GM19043 (cell line): ENCODE measurements at regions not wholly inside any gene's neighbourhood (a gene's known extent, or its start where the extent isn't known, plus 50 kb on each side); places are given as distances from the start of the nearest gene placed in this dataset.

ENCODE experiments used
- ATAC-seq: cut with Tn5 transposase; IDR thresholded peaks from one replicate; pipeline ENCODE4 v1.9.1; 2021; ENCODE audit warnings: low read depth; ENCODE audit not compliant: unreplicated experiment

GRCh38 chr15:92224843-92225242, 168.8 kb upstream of the ST8SIA2 start:
- no peak for ATAC-seq

DNA sequence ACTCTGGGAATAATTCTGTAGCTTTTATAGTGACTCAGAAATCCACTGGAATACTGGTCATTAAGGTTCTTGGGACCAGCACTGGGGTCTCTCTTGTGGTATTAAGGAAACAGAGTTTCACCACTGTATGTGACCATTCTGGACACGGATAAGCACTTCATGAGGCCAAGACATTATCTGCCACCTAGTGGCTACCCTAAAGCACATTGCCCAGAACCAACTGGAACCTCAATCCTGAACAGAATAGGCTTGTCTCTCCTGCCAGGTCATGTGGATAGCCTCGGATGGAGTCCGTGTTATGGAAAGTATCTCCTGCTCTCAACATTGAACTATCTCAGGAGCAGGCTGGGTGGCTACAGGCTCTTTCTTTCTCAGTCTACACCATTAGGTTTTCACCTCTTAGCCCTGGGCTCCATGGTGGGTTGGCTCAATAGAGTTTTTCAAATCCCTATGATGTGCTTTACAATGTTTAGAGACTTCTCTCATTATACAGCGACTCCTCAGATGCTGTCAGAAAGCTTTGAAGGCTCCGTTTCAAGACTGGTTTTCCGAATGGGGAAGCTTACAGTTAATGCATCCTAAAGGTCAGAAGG, 167.6 kb upstream of the ST8SIA2 start:
- peak; percentile 55 for ATAC-seq

DNA sequence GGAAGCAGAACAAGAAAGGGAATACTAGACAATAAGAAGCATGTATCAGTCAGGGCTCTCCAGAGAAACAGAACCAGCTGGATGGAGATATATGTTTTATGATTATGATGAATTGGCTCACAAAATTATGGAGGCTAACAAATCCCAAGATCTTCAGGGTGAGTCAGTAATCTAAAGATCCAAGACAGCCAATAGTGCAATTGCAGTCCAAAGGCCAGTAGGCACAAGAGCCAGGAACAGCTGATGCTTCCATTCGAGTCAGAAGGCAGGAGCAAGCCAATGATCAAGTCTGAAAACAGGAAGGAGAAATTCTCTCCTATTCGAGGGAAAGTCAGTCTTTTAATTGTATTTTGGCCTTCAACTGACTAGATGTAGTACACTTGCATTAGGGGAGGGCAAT, 164.9 kb upstream of the ST8SIA2 start:
- no peak for ATAC-seq

GRCh38 chr15:92231461-92231860, 162.2 kb upstream of the ST8SIA2 start:
- ATAC-seq, result no peak

DNA sequence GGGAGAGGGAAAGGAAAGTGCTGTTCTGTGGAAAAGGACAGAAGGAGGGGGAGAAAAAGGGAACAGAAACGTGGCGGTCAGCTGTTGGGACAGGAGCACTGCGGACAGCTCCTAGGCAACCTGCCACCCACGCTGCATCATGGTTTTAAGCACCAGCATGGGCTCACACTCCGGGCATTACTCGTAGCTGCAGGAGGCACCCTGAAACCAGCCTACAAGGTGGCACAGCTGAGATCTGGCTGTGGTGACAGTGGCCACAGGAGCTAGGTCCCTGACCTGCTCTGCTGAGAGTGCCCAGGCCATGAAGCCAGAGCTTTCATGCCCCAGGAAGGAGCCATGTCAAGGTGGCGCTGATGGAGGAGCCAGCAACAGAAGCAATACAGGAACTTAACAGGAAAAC, 161.4 kb upstream of the ST8SIA2 start:
- no peak for ATAC-seq

GRCh38 chr15:92232876-92233275, 160.8 kb upstream of the ST8SIA2 start:
- ATAC-seq, result no peak

GRCh38 chr15:92243227-92243626, 150.5 kb upstream of the ST8SIA2 start:
- ATAC-seq, result no peak

DNA sequence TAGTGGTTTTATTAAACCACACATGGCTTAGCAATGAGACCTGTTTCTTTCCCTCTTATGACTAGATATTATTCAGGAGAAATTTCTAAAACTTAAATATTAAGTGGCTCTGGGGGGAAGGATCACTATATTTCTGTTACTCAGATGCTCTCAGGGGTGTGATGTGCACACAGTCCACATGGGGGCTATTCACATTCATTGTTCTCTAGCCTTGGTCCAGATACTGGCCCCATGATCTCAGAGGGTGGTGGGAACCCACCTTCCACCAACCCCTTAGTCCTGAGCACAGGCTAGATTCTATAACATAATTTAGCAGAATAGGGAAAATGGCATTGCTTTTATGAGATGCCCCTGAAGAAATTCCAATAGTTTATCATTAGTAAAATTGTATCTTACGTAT, 149.0 kb upstream of the ST8SIA2 start:
- no peak for ATAC-seq

- ATAC-seq, result no peak
Measured at GRCh38 chr15:92247649-92248242, 145.9 kb upstream of the ST8SIA2 start.

DNA sequence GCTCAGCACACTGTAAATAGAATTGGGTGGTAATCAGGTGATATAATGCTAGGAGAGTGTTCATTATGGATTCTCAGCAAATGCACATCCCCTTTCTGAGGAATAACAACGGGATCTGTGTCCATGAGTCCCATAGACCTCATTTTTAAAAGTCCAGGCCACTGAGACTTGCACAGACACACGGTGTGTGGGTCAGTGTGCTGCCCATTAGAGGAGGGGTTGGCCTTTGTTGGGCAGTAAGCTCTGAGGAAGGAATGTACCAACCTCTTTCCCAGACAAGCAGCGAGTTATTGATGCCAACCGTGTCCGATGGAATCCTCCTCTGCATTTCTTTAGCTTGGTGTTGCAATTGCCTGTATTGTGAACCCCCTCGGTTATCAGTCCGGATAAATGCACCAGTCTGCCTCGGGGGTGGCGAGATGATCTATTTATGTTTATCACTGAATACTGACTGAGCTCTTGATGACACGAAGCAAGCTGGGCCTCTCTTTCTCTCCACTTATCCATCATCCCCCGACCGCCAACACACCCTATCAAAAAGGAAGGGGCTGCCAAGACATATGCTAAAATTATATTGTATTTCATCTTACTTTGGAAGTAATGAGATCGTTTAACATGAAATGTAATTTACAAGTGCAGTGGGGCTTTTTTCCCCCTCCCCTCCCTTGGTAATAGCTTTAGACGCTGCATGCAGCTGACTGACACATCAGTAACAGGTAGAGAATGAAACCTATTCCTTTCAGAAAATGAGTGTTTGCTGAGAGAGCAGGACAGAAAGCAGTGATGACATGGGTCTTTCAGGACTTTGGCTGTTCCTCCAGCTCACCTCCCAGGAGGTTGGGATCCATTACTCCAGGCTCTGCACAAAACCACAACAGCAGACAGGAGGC, 126.6 kb upstream of the ST8SIA2 start:
- no peak for ATAC-seq

GRCh38 chr15:92268900-92269299, 124.8 kb upstream of the ST8SIA2 start:
- ATAC-seq, result no peak

DNA sequence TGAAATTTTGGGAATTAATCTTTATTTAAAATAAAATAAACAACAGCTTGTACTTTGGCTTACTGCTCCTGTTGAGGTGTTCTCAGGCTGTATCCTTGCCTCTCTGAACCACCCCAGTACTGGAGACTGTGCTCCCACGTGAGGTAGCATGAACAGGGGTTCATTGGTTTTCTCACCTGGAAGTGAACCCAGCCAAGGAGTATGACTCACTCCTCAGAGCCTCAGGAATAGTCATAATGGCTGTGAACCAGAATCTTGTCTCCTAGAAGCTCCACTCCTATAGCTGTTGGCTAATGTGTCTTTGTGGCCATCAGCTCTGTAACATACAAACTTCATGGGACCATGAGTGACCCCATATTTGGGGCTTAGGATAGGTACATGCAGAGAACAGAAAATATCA, 122.5 kb upstream of the ST8SIA2 start:
- no peak for ATAC-seq

GRCh38 chr15:92272106-92272505, 121.6 kb upstream of the ST8SIA2 start:
- no peak for ATAC-seq

GRCh38 chr15:92273286-92273685, 120.4 kb upstream of the ST8SIA2 start:
- no peak for ATAC-seq

DNA sequence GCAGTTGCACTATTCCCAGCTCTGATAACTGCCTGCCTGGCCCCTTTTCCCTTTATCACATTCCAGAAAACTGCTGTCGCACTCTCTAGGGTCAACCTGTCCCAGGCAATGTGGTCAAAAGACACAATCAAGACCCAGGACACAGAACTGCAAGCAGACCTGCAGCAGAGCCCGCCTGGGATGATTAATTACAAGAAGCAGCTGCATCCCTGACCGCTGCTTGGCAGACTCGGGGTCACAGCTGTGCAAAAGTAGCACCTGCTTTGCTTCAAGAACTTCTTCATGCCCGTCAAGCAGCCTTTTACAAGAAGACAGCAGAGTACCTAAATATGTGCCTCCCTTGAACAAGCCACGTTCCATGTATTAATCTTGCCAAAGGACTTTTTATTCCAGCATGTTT, 120.0 kb upstream of the ST8SIA2 start:
- no peak for ATAC-seq

DNA sequence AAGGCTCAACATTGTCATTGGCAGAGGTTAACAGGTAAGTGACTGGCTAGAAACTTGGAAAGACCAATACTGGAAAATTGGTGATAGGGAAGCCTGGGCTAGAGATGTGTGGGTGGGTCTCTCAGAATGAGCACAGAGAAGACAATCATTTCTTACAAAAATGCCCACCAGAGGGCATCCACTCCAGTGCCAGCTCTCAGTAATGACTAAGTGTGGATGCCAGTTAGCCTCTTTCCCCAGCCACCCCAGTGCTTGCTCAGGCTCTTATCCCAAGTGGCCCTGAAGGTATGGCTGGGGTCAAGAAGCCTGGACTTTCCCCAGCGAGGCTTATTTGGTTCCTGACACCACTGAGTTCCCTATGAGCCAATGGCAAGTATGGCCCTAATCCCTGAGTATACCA, 115.9 kb upstream of the ST8SIA2 start:
- ATAC-seq, result no peak

- no peak for ATAC-seq
Measured at GRCh38 chr15:92283813-92284212, 109.9 kb upstream of the ST8SIA2 start.

DNA sequence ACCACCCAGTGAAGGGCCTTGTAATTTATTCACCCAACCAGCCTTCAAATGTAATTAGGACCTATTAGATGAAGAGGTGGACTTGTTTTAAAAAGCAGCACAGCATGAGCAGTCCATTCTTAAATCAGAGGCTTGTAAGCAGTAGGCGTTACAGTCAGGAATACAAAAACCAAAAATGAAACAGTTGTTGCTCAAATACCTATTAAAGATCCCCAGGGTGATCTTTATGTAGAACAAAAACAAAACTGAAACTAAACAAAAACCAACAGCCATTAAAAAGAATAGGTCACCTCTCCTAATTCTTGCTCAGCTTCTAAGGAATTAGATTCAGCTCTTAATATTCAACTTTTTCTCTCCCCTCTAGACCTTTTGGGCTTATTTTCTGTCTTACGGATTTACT, 104.9 kb upstream of the ST8SIA2 start:
- peak; percentile 83 for ATAC-seq

- ATAC-seq, result no peak
Measured at GRCh38 chr15:92289733-92290132, 103.9 kb upstream of the ST8SIA2 start.

GRCh38 chr15:92290359-92290992, 103.2 kb upstream of the ST8SIA2 start:
- no peak for ATAC-seq

- ATAC-seq, result no peak
Measured at GRCh38 chr15:92291900-92292299, 101.8 kb upstream of the ST8SIA2 start.
